ENCODE measurements at regions not wholly inside any gene's neighbourhood (a gene's known extent, or its start where the extent isn't known, plus 50 kb on each side); places are given as distances from the start of the nearest gene placed in this dataset.

- H3K4me1 Mint-ChIP-seq = peaks cover 4% of the 10 kb centered on the region
- ChIA-PET POLR2A (no interaction called here), CTCF (no interaction called here)
- peaks cover 4% of the 10 kb centered on the region; the same call in 1 of the 2 replicates for H3K9me3 Mint-ChIP-seq
- TF ChIP-seq ATF6 (CRISPR knock-in tag; IDR thresholded peaks at IDR 0.05) (no peak), MXD4 (CRISPR knock-in tag; IDR thresholded peaks at IDR 0.05; ENCODE audit: borderline replicate concordance) (no peak), CDX4 (CRISPR knock-in tag; IDR thresholded peaks at IDR 0.05; ENCODE audit: borderline replicate concordance) (no peak), AFF4 (CRISPR knock-in tag; IDR thresholded peaks at IDR 0.05; ENCODE audit: borderline replicate concordance) (no peak), PRRX2 (CRISPR knock-in tag; IDR thresholded peaks at IDR 0.05) (no peak), USF1 (CRISPR knock-in tag; IDR thresholded peaks at IDR 0.05) (no peak), PRDM15 (CRISPR knock-in tag; IDR thresholded peaks at IDR 0.05) (no peak), OVOL2 (CRISPR knock-in tag; IDR thresholded peaks at IDR 0.05; ENCODE audit: borderline replicate concordance) (no peak), CTCF (IDR thresholded peaks at IDR 0.05) (no peak)
- H3K4me3 Mint-ChIP-seq = no peak overlapping the region
- H3K36me3 Mint-ChIP-seq = no peaks in the 10 kb centered on the region
- H3K27me3 Mint-ChIP-seq (ENCODE audit: low read depth) = no peaks in the 10 kb centered on the region
- no peak for ATAC-seq
- no peak for DNase-seq (ENCODE audit: low spot score)
- H3K27ac Mint-ChIP-seq = no peak overlapping the region
These were observed 52.4 kb upstream of the GJA5 start for GRCh38 chr1:147812799-147813198.

GRCh38 chr1:147815503-147815902 is 55.1 kb upstream of the GJA5 start:
- Mint-ChIP-seq H3K27ac (no peak overlapping the region), H3K4me3 (no peak overlapping the region), H3K4me1 (peaks cover 2% of the 10 kb centered on the region; the same call in 1 of the 2 replicates), H3K36me3 (no peaks in the 10 kb centered on the region), H3K9me3 (peaks cover 4% of the 10 kb centered on the region; the same call in 1 of the 2 replicates), H3K27me3 (ENCODE audit: low read depth) (no peaks in the 10 kb centered on the region)
- CTCF ChIA-PET = no interaction called here
- ATAC-seq (no peak), DNase-seq (ENCODE audit: low spot score) (no peak)
- POLR2A ChIA-PET = no interaction called here
- no peak for TF ChIP-seq ZBTB43 (CRISPR knock-in tag; IDR thresholded peaks at IDR 0.05)
- TF ChIP-seq CTCF (IDR thresholded peaks at IDR 0.05) = no peak
- TF ChIP-seq CREB1 (CRISPR knock-in tag; IDR thresholded peaks at IDR 0.05) = no peak
- TF ChIP-seq ZBTB21 (CRISPR knock-in tag; IDR thresholded peaks at IDR 0.05; ENCODE audit: borderline replicate concordance) = no peak
- TF ChIP-seq ZNF671 (CRISPR knock-in tag; IDR thresholded peaks at IDR 0.05) = no peak
- TF ChIP-seq E2F5 (CRISPR knock-in tag; IDR thresholded peaks at IDR 0.05) = no peak
- no peak for TF ChIP-seq NFE2L1 (CRISPR knock-in tag; IDR thresholded peaks at IDR 0.05)
- TF ChIP-seq MXD4 (CRISPR knock-in tag; IDR thresholded peaks at IDR 0.05; ENCODE audit: borderline replicate concordance) = no peak
